ENCODE measurements at regions not wholly inside any gene's neighbourhood (a gene's known extent, or its start where the extent isn't known, plus 50 kb on each side); places are given as distances from the start of the nearest gene placed in this dataset.

GRCh38 chr18:46366201-46366600 is 262.0 kb downstream of the HAUS1 start:
- TF ChIP-seq CTCF (IDR thresholded peaks at IDR 0.05 in 2 of 3, conservative IDR thresholded peaks at IDR 0.05 in 1 of 3; ENCODE audit: borderline replicate concordance in 1 of 3, insufficient read depth in 1 of 3, low read depth in 2 of 3, low read length in 2 of 3) (no peak), EZH2phosphoT487 (IDR thresholded peaks at IDR 0.05; ENCODE audit: borderline replicate concordance) (no peak), POLR2A (IDR thresholded peaks at IDR 0.05; ENCODE audit: borderline replicate concordance, extremely low read depth, insufficient read depth, insufficient read length) (no peak), MAX (IDR thresholded peaks at IDR 0.05) (no peak), SRF (IDR thresholded peaks at IDR 0.05; ENCODE audit: low read depth) (no peak), POLR2AphosphoS5 (IDR thresholded peaks at IDR 0.05; ENCODE audit: low read depth, low read length) (no peak), SIN3A (IDR thresholded peaks at IDR 0.05; ENCODE audit: low read depth) (no peak), EZH2 (IDR thresholded peaks at IDR 0.05) (no peak), JUND (IDR thresholded peaks at IDR 0.05) (no peak), ZNF274 (IDR thresholded peaks at IDR 0.05; ENCODE audit: low read depth, low read length) (no peak)

Data from HCT116 (cell line).